Neural cell (in vitro differentiated cells): ENCODE measurements at regions not wholly inside any gene's neighbourhood (a gene's known extent, or its start where the extent isn't known, plus 50 kb on each side); places are given as distances from the start of the nearest gene placed in this dataset.

Source experiments
- H2AFZ ChIP-seq: fragments of 200-600, 300-800 bp; sonication (generic), shearing (Covaris generic); 2 replicates; pipeline ENCODE4 v1.6.0; 2014; ENCODE audit warnings: low read depth, mild to moderate bottlenecking, antibody characterized with exemption, low read length, moderate library complexity
- H3F3A ChIP-seq: fragments of 200-600 bp; shearing (Covaris generic); 2 replicates; pipeline ENCODE4 v1.6.1; 2016; ENCODE audit warnings: mild to moderate bottlenecking, moderate library complexity, mixed read lengths, antibody characterized with exemption, low read length; ENCODE audit not compliant: insufficient read depth, poor library complexity, severe bottlenecking
- H3K27ac ChIP-seq: fragments of 200-600, 300-800 bp; sonication (generic), shearing (Covaris generic); 2 replicates; pipeline ENCODE4 v1.5.1; 2014; ENCODE audit warnings: mild to moderate bottlenecking, low read length, moderate library complexity
- H3K27me3 ChIP-seq: fragments of 300-800, 200-600 bp; sonication (generic), shearing (Covaris generic); 2 replicates; pipeline ENCODE4 v1.6.0; 2014; ENCODE audit warnings: mild to moderate bottlenecking, low read depth, low read length, moderate library complexity; ENCODE audit not compliant: insufficient read depth
- H3K36me3 ChIP-seq: fragments of 300-800, 200-600 bp; sonication (generic), shearing (Covaris generic); 2 replicates; pipeline ENCODE4 v1.5.1; 2014; ENCODE audit warnings: mild to moderate bottlenecking, antibody characterized with exemption, low read length, moderate library complexity; ENCODE audit not compliant: insufficient read depth
- H3K4me2 ChIP-seq: fragments of 300-800, 200-600 bp; sonication (generic), shearing (Covaris generic); 2 replicates; pipeline ENCODE4 v1.6.0; 2014; ENCODE audit warnings: mild to moderate bottlenecking, low read length
- H3K4me3 ChIP-seq: fragments of 300-800, 200-600 bp; sonication (generic), shearing (Covaris generic); 2 replicates; pipeline ENCODE4 v1.5.1; 2014; ENCODE audit warnings: mild to moderate bottlenecking, low read length, moderate library complexity
- H3K79me2 ChIP-seq: fragments of 200-600 bp; shearing (Covaris generic); replicated peaks from 2 replicates; pipeline ENCODE4 v1.6.0; 2014; ENCODE audit warnings: mild to moderate bottlenecking, low read length, moderate library complexity; ENCODE audit not compliant: insufficient read depth
- H3K9ac ChIP-seq: fragments of 300-800, 200-600 bp; sonication (generic), shearing (Covaris generic); 2 replicates; pipeline ENCODE4 v1.6.1; 2016; ENCODE audit warnings: mild to moderate bottlenecking, low read length, mixed read lengths
- H3K9me2 ChIP-seq: fragments of 200-600 bp; shearing (Covaris generic); 2 replicates; pipeline ENCODE4 v1.6.1; 2016; ENCODE audit warnings: mild to moderate bottlenecking, low read length, mixed read lengths; ENCODE audit not compliant: insufficient read depth
- H3K9me3 ChIP-seq: fragments of 200-600, 300-800 bp; sonication (generic), shearing (Covaris generic); 2 replicates; pipeline ENCODE4 v1.6.1; 2016; ENCODE audit warnings: mild to moderate bottlenecking, mixed run types, low read length, moderate library complexity, mixed read lengths
- H4K20me1 ChIP-seq: fragments of 200-600 bp; shearing (Covaris generic); 2 replicates; pipeline ENCODE4 v1.6.1; 2016; ENCODE audit warnings: mild to moderate bottlenecking, mixed run types; ENCODE audit not compliant: insufficient read depth
- EP300 ChIP-seq: fragments of 450-650 bp; conservative IDR thresholded peaks from 2 replicates; pipeline ENCODE4 v1.6.1; 2014; ENCODE audit warnings: antibody characterized with exemption, mild to moderate bottlenecking, moderate library complexity; ENCODE audit not compliant: poor library complexity, severe bottlenecking
- EZH2 ChIP-seq: fragments of 200-600, 300-800 bp; shearing (Covaris generic), sonication (generic); IDR thresholded peaks from 2 replicates; pipeline ENCODE4 v1.6.1; 2014; ENCODE audit warnings: antibody characterized with exemption, low read length, borderline replicate concordance, mild to moderate bottlenecking; ENCODE audit not compliant: insufficient read depth, poor library complexity, severe bottlenecking
- MXI1 ChIP-seq: fragments of 450-650 bp; conservative IDR thresholded peaks from 2 replicates; pipeline ENCODE4 v1.6.1; 2014; ENCODE audit warnings: antibody characterized with exemption, mild to moderate bottlenecking; ENCODE audit not compliant: poor library complexity, severe bottlenecking
- POLR2AphosphoS5 ChIP-seq: IDR thresholded peaks from 2 replicates; pipeline ENCODE4 v1.6.1; 2012
- RAD21 ChIP-seq: fragments of 450-650 bp; conservative IDR thresholded peaks from 2 replicates; pipeline ENCODE4 v1.6.1; 2014; ENCODE audit warnings: antibody characterized with exemption, mild to moderate bottlenecking, moderate library complexity
- SMC3 ChIP-seq: fragments of 450-650 bp; conservative IDR thresholded peaks from 2 replicates; pipeline ENCODE4 v1.6.1; 2014; ENCODE audit warnings: antibody characterized with exemption, mild to moderate bottlenecking, moderate library complexity; ENCODE audit not compliant: poor library complexity
- TAF1 ChIP-seq: IDR thresholded peaks from 2 replicates; pipeline ENCODE4 v1.6.1; 2012; ENCODE audit warnings: low read depth
- TF ChIP-seq, protein P1 (sequence below): IDR thresholded peaks from 2 replicates; pipeline ENCODE4 v1.6.1; 2012; ENCODE audit warnings: borderline replicate concordance
- TF ChIP-seq, protein P2 (sequence below): fragments of 450-650 bp; IDR thresholded peaks from 2 replicates; pipeline ENCODE4 v1.5.1; 2014; ENCODE audit warnings: antibody characterized with exemption, mild to moderate bottlenecking, moderate library complexity; ENCODE audit not compliant: poor library complexity, severe bottlenecking

DNA sequence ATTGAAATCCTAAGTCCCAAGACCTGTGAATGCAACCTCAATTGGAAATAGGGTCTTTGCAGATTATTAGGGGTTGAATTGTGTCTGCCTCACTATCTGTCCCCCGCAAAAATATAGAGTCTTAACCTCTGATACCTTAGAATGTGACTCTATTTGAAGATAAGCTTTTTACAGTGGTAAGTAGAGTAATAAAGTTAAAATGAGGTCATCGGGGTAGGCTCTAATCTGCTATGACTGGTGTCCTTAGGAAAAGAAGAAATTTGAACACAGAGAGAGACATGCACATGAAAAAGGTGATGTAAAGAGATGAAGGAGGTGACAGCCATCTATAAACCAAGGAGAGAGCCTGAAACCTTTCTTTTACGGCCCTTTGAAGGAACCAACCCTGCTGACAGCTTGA, 287.1 kb upstream of the ADRA1B start:
- no peak overlapping the region for H3K27ac ChIP-seq
- H3K9me2 ChIP-seq: no peaks in the 10 kb centered on the region
- no peak overlapping the region for H3K9ac ChIP-seq
- no peak overlapping the region for H2AFZ ChIP-seq
- no peak overlapping the region for H3K4me2 ChIP-seq
- TF ChIP-seq, protein P1, sequence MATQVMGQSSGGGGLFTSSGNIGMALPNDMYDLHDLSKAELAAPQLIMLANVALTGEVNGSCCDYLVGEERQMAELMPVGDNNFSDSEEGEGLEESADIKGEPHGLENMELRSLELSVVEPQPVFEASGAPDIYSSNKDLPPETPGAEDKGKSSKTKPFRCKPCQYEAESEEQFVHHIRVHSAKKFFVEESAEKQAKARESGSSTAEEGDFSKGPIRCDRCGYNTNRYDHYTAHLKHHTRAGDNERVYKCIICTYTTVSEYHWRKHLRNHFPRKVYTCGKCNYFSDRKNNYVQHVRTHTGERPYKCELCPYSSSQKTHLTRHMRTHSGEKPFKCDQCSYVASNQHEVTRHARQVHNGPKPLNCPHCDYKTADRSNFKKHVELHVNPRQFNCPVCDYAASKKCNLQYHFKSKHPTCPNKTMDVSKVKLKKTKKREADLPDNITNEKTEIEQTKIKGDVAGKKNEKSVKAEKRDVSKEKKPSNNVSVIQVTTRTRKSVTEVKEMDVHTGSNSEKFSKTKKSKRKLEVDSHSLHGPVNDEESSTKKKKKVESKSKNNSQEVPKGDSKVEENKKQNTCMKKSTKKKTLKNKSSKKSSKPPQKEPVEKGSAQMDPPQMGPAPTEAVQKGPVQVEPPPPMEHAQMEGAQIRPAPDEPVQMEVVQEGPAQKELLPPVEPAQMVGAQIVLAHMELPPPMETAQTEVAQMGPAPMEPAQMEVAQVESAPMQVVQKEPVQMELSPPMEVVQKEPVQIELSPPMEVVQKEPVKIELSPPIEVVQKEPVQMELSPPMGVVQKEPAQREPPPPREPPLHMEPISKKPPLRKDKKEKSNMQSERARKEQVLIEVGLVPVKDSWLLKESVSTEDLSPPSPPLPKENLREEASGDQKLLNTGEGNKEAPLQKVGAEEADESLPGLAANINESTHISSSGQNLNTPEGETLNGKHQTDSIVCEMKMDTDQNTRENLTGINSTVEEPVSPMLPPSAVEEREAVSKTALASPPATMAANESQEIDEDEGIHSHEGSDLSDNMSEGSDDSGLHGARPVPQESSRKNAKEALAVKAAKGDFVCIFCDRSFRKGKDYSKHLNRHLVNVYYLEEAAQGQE: no peak
- no peak for TF ChIP-seq SMC3
- TF ChIP-seq, protein P2, sequence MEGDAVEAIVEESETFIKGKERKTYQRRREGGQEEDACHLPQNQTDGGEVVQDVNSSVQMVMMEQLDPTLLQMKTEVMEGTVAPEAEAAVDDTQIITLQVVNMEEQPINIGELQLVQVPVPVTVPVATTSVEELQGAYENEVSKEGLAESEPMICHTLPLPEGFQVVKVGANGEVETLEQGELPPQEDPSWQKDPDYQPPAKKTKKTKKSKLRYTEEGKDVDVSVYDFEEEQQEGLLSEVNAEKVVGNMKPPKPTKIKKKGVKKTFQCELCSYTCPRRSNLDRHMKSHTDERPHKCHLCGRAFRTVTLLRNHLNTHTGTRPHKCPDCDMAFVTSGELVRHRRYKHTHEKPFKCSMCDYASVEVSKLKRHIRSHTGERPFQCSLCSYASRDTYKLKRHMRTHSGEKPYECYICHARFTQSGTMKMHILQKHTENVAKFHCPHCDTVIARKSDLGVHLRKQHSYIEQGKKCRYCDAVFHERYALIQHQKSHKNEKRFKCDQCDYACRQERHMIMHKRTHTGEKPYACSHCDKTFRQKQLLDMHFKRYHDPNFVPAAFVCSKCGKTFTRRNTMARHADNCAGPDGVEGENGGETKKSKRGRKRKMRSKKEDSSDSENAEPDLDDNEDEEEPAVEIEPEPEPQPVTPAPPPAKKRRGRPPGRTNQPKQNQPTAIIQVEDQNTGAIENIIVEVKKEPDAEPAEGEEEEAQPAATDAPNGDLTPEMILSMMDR: no peak
- no peak for TF ChIP-seq TAF1
- no peak for TF ChIP-seq EP300
- TF ChIP-seq MXI1: no peak
- TF ChIP-seq EZH2: no peak
- no peak for TF ChIP-seq POLR2AphosphoS5
- TF ChIP-seq RAD21: no peak
- H3K36me3 ChIP-seq: no peaks in the 10 kb centered on the region
- no peaks in the 10 kb centered on the region for H3K9me3 ChIP-seq
- H3F3A ChIP-seq: no peaks in the 10 kb centered on the region
- H4K20me1 ChIP-seq: no peaks in the 10 kb centered on the region
- no peak overlapping the region for H3K4me3 ChIP-seq
- no peaks in the 10 kb centered on the region for H3K27me3 ChIP-seq
- H3K79me2 ChIP-seq: no peaks in the 10 kb centered on the region

DNA sequence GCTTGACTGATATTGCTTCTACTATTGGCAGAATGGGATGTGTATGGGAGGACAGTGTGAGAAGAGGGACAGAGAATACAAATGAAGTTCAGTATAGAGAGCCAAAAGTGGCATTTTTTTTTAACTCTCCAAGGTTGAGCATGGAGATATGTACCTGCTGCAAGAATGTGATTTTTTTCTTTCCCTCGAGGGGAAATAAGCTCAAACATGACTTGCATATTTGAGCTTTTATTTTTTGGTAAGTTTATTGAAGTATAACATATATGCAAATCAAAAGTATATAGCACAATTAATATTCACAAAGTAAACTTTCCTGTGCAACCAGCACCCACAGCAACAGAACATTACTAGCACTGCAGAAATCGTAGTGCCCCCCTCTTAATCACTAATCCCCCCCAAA, 285.7 kb upstream of the ADRA1B start:
- H2AFZ ChIP-seq: no peak overlapping the region
- H3K9me3 ChIP-seq: no peaks in the 10 kb centered on the region
- no peaks in the 10 kb centered on the region for H3K27me3 ChIP-seq
- H3K9me2 ChIP-seq: no peaks in the 10 kb centered on the region
- no peak overlapping the region for H3K27ac ChIP-seq
- H3K9ac ChIP-seq: no peak overlapping the region
- no peaks in the 10 kb centered on the region for H3K79me2 ChIP-seq
- H3K4me3 ChIP-seq: no peak overlapping the region
- no peaks in the 10 kb centered on the region for H4K20me1 ChIP-seq
- no peaks in the 10 kb centered on the region for H3F3A ChIP-seq
- no peak for TF ChIP-seq SMC3
- TF ChIP-seq EZH2: no peak
- no peak for TF ChIP-seq POLR2AphosphoS5
- no peak for TF ChIP-seq MXI1
- no peak for TF ChIP-seq EP300
- no peak for TF ChIP-seq RAD21
- TF ChIP-seq, protein P1: no peak
- TF ChIP-seq, protein P2: no peak
- no peak for TF ChIP-seq TAF1
- H3K36me3 ChIP-seq: no peaks in the 10 kb centered on the region
- H3K4me2 ChIP-seq: no peak overlapping the region
